GM12878 (cell line): ENCODE measurements at regions not wholly inside any gene's neighbourhood (a gene's known extent, or its start where the extent isn't known, plus 50 kb on each side); places are given as distances from the start of the nearest gene placed in this dataset.

Experiments used
- ATAC-seq: fragments of 200-7000 bp; cut with Tn5 transposase; 3 replicates; pipeline ENCODE4 v1.9.1; 2020; ENCODE audit warnings: mild to moderate bottlenecking, moderate library complexity
- BruUV-seq: library from RNA; stranded (reverse); fragments of 400-500 nt; replicated peaks from 2 replicates; lab custom pipeline; 2021; lab: Mats Ljungman, UMichigan
- CTCF ChIA-PET: fragments of 300-600 bp; sonication (Branson Sonifier 250); formaldehyde crosslinking; extraction: SDS; loops from one replicate; lab custom pipeline; 2021; ENCODE audit warnings: inconsistent platforms; lab: Yijun Ruan, JAX
- POLR2A ChIA-PET: fragments of 350-600 bp; formaldehyde crosslinking; extraction: SDS; loops from one replicate; lab custom pipeline; 2021; ENCODE audit warnings: inconsistent platforms; lab: Charles Lee
- RAD21 ChIA-PET: fragments of 300-600 bp; sonication (Branson Sonifier 250); formaldehyde crosslinking; loops from one replicate; lab custom pipeline; 2023; ENCODE audit warnings: antibody characterized with exemption; ENCODE audit not compliant: unreplicated experiment; lab: Charles Lee
- SMC1A ChIA-PET: fragments of 300-600 bp; sonication (Branson Sonifier 250); formaldehyde crosslinking; loops from one replicate; lab custom pipeline; 2023; ENCODE audit not compliant: unreplicated experiment, uncharacterized antibody; lab: Charles Lee
- DNase-seq: peaks from one replicate; pipeline ENCODE4 v3.0.0-alpha.2; 2011; ENCODE audit warnings: low read depth, low spot score
- FAIRE-seq: peaks from 3 replicates; lab custom pipeline; 2011; peaks lifted over from hg19 to GRCh38; lab: Jason Lieb, UNC
- H2AFZ ChIP-seq: 2 replicates; pipeline ENCODE4 v1.6.0; 2011; ENCODE audit warnings: low read depth, low read length, control low read depth; ENCODE audit not compliant: control insufficient read depth
- H3K27ac ChIP-seq: 2 replicates; pipeline ENCODE4 v1.5.1; 2011; ENCODE audit warnings: control low read depth; ENCODE audit not compliant: control insufficient read depth, insufficient read depth
- H3K27me3 ChIP-seq, 2 experiments: replicated peaks in 1 of 2; 2 replicates each; pipeline versions ENCODE4 v1.6.0 to v1.6.1; 2011; ENCODE audit warnings: low read length in 1 of 2; ENCODE audit not compliant: control insufficient read depth in 2 of 2, insufficient read depth in 2 of 2
- H3K36me3 ChIP-seq, 2 experiments: 2 replicates each; pipeline ENCODE4 v1.5.1; 2011; ENCODE audit warnings: low read length in 1 of 2; ENCODE audit not compliant: control insufficient read depth in 2 of 2, insufficient read depth in 2 of 2
- H3K4me1 ChIP-seq: 2 replicates; pipeline ENCODE4 v1.6.1; 2011; ENCODE audit warnings: mild to moderate bottlenecking, low read length, moderate library complexity, mixed read lengths; ENCODE audit not compliant: control insufficient read depth, insufficient read depth
- H3K4me2 ChIP-seq: 2 replicates; pipeline ENCODE4 v1.6.0; 2011; ENCODE audit warnings: control low read depth; ENCODE audit not compliant: control insufficient read depth, insufficient read depth
- H3K4me3 ChIP-seq: fragments of 200-600 bp; sonication (generic); 2 replicates; pipeline ENCODE4 v1.5.1; 2016
- H3K79me2 ChIP-seq: 2 replicates; pipeline ENCODE4 v1.6.0; 2011; ENCODE audit warnings: low read length; ENCODE audit not compliant: control insufficient read depth, insufficient read depth
- H3K9ac ChIP-seq: 2 replicates; pipeline ENCODE4 v1.8.0; 2011; ENCODE audit warnings: low read length, control low read depth, mixed read lengths; ENCODE audit not compliant: control insufficient read depth, insufficient read depth
- H3K9me3 ChIP-seq: replicated peaks from 3 replicates; pipeline ENCODE4 v1.5.1; 2011; ENCODE audit warnings: mild to moderate bottlenecking, low read length; ENCODE audit not compliant: control insufficient read depth, insufficient read depth
- H4K20me1 ChIP-seq: 2 replicates; pipeline ENCODE4 v1.6.0; 2011; ENCODE audit not compliant: control insufficient read depth, insufficient read depth
- EGR1 ChIP-seq, 2 experiments: IDR thresholded peaks; 1 replicate in 1 of 2; 2 replicates in 1 of 2; pipeline ENCODE4 v1.6.1; 2011 to 2012; ENCODE audit warnings: low read depth in 2 of 2, low read length in 2 of 2, borderline replicate concordance in 1 of 2, mild to moderate bottlenecking in 1 of 2, moderate library complexity in 1 of 2
- GABPA ChIP-seq: IDR thresholded peaks from 2 replicates; pipeline ENCODE4 v1.6.1; 2014; ENCODE audit warnings: antibody characterized with exemption, low read depth, mild to moderate bottlenecking, inconsistent platforms
- HDAC6 ChIP-seq: fragments of 200-600 bp; sonication (generic); IDR thresholded peaks from one replicate; pipeline ENCODE4 v1.8.0; 2017; ENCODE audit warnings: antibody characterized with exemption; ENCODE audit not compliant: unreplicated experiment
- MTA2 ChIP-seq: fragments of 450-650 bp; IDR thresholded peaks from 2 replicates; pipeline ENCODE4 v1.6.1; 2016; ENCODE audit warnings: low read depth, mild to moderate bottlenecking, moderate library complexity
- RB1 ChIP-seq: fragments of 450-650 bp; formaldehyde crosslinking; IDR thresholded peaks from 2 replicates; pipeline ENCODE4 v1.6.1; 2017; ENCODE audit warnings: mild to moderate bottlenecking, borderline replicate concordance
- RUNX3 ChIP-seq: IDR thresholded peaks from 2 replicates; pipeline ENCODE4 v1.6.1; 2012; ENCODE audit warnings: low read length, inconsistent platforms
- SMAD5 ChIP-seq: IDR thresholded peaks from 2 replicates; pipeline ENCODE4 v1.6.1; 2016; ENCODE audit warnings: antibody characterized with exemption, low read depth
- STAT1 ChIP-seq: fragments of 450-650 bp; conservative IDR thresholded peaks from 2 replicates; pipeline ENCODE4 v1.6.1; 2014; ENCODE audit warnings: antibody characterized with exemption, mild to moderate bottlenecking
- WGBS: methylation state at CpG from one replicate; pipeline ENCODE4 v1.1.6; 2016; ENCODE audit warnings: low lambda C conversion rate; ENCODE audit not compliant: insufficient replicate concordance, insufficient coverage; ENCODE audit errors: missing lambda C conversion rate; 5-methylcytosine and 5-hydroxymethylcytosine counted together
- in situ Hi-C: fragments of 300-500 bp; cut with MboI; formaldehyde crosslinking; loops from 9 replicates; pipeline ENCODE4 v1.14.3; 2018; ENCODE audit warnings: mixed read lengths
- intact Hi-C: fragments of 100-400 bp; cut with micrococcal nuclease; formaldehyde crosslinking; loops from one replicate; pipeline ENCODE4 v1.14.2; 2022; ENCODE audit not compliant: unreplicated experiment
- TF ChIP-seq, protein P1 (sequence below): fragments of 450-650 bp; IDR thresholded peaks from 2 replicates; pipeline ENCODE4 v1.6.1; 2016; ENCODE audit warnings: mild to moderate bottlenecking, moderate library complexity, borderline replicate concordance
- TF ChIP-seq, protein P2 (sequence below): fragments of 450-650 bp; formaldehyde crosslinking; IDR thresholded peaks from 2 replicates; pipeline ENCODE4 v1.5.0; 2022; ENCODE audit warnings: mild to moderate bottlenecking, missing genetic modification characterization

DNA sequence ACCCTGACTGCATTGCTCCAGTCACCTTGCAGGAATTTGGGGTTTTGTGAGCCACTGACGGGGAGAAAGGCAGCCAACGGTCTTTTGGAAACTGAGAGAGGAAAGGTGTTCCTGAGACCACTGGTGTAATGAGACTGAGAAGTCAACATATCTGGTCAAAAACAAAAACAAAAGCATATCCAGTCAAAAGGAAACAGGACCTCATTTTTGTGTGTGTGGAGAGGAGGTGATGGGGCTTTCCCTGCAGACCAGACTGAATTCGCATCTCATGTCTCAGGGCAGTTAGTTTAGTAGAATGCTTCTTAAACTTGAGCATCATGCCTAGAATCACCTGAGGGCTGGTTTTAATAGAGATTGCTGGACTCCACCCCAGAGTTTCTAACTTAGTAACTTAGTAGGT is 198.4 kb downstream of the COPRS start (continued):
- TF ChIP-seq, protein P1, sequence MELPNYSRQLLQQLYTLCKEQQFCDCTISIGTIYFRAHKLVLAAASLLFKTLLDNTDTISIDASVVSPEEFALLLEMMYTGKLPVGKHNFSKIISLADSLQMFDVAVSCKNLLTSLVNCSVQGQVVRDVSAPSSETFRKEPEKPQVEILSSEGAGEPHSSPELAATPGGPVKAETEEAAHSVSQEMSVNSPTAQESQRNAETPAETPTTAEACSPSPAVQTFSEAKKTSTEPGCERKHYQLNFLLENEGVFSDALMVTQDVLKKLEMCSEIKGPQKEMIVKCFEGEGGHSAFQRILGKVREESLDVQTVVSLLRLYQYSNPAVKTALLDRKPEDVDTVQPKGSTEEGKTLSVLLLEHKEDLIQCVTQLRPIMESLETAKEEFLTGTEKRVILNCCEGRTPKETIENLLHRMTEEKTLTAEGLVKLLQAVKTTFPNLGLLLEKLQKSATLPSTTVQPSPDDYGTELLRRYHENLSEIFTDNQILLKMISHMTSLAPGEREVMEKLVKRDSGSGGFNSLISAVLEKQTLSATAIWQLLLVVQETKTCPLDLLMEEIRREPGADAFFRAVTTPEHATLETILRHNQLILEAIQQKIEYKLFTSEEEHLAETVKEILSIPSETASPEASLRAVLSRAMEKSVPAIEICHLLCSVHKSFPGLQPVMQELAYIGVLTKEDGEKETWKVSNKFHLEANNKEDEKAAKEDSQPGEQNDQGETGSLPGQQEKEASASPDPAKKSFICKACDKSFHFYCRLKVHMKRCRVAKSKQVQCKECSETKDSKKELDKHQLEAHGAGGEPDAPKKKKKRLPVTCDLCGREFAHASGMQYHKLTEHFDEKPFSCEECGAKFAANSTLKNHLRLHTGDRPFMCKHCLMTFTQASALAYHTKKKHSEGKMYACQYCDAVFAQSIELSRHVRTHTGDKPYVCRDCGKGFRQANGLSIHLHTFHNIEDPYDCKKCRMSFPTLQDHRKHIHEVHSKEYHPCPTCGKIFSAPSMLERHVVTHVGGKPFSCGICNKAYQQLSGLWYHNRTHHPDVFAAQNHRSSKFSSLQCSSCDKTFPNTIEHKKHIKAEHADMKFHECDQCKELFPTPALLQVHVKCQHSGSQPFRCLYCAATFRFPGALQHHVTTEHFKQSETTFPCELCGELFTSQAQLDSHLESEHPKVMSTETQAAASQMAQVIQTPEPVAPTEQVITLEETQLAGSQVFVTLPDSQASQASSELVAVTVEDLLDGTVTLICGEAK = no peak
- TF ChIP-seq STAT1 (no peak), RUNX3 (peak; percentile 40; the same call in 1 of the 2 replicates)
- TF ChIP-seq, all 136 proteins: peak for 8

DNA sequence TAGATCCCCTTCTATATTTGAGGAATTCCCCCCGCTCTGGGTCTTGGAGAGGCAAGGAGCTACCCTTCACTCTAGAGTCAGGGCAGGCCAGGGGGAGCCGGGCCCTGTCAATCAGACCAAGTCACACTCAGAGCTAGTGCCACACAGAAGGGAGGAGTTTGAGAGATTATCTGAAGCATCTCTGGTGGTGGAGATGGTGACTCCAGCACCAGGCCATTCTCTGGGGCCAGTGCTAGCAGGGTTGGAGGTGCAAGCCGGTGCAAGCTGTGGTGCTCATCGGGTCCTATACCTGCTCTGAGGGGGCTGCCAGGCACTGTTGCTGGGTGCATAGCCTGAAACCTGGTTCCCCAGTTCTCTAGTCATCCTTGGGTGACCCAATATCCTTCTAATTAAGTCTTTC is 201.2 kb downstream of the COPRS start:
- Histone ChIP-seq H3K4me1 (peaks cover 8% of the 10 kb centered on the region), H3K36me3 (no peaks in the 10 kb centered on the region), H2AFZ (no peak overlapping the region), H3K9me3 (peaks cover 2% of the 10 kb centered on the region; the same call in 1 of the 3 replicates), H4K20me1 (no peaks in the 10 kb centered on the region), H3K27me3 (0 out of 4 replicates have a peak, but pooled peaks cover 0 to 2% of the 10 kb centered on the region in 2 experiments), H3K27ac (no peak overlapping the region), H3K9ac (no peak overlapping the region), H3K4me2 (no peak overlapping the region), H3K4me3 (no peak overlapping the region), H3K79me2 (no peaks in the 10 kb centered on the region)
- intact Hi-C loops = no loop called here
- CTCF ChIA-PET = no interaction called here
- DNase-seq (no peak), FAIRE-seq (no peak), ATAC-seq (no peak)
- BruUV-seq = no TSS peak
- POLR2A ChIA-PET = interaction anchor here (1.0 kb wide), 1 partner anchor 15 kb away, joined by 3 read pairs; no protein-coding TSS in a partner anchor
- RAD21 ChIA-PET = no interaction called here
- WGBS = 34% methylated on average over 4 of the region's 4 CpGs
- no peak for TF ChIP-seq MTA2
- no peak for TF ChIP-seq SMAD5
- no peak for TF ChIP-seq GABPA
- TF ChIP-seq HDAC6 = no peak
- TF ChIP-seq, protein P2, sequence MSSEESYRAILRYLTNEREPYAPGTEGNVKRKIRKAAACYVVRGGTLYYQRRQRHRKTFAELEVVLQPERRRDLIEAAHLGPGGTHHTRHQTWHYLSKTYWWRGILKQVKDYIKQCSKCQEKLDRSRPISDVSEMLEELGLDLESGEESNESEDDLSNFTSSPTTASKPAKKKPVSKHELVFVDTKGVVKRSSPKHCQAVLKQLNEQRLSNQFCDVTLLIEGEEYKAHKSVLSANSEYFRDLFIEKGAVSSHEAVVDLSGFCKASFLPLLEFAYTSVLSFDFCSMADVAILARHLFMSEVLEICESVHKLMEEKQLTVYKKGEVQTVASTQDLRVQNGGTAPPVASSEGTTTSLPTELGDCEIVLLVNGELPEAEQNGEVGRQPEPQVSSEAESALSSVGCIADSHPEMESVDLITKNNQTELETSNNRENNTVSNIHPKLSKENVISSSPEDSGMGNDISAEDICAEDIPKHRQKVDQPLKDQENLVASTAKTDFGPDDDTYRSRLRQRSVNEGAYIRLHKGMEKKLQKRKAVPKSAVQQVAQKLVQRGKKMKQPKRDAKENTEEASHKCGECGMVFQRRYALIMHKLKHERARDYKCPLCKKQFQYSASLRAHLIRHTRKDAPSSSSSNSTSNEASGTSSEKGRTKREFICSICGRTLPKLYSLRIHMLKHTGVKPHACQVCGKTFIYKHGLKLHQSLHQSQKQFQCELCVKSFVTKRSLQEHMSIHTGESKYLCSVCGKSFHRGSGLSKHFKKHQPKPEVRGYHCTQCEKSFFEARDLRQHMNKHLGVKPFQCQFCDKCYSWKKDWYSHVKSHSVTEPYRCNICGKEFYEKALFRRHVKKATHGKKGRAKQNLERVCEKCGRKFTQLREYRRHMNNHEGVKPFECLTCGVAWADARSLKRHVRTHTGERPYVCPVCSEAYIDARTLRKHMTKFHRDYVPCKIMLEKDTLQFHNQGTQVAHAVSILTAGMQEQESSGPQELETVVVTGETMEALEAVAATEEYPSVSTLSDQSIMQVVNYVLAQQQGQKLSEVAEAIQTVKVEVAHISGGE = no peak
- no peak for TF ChIP-seq EGR1 (IDR thresholded peaks at IDR 0.05; ENCODE audit: borderline replicate concordance in 1 of 2, low read depth in 2 of 2, low read length in 2 of 2)
- no peak for TF ChIP-seq RB1
- in situ Hi-C loops = no loop called here
- SMC1A ChIA-PET = interaction anchor here (0.6 kb wide), 1 partner anchor 269 kb away, joined by 3 read pairs; no protein-coding TSS in a partner anchor
